SIG-M5 treated with dmso at 0.1 percent for 504 hours (cell line): ENCODE measurements at regions not wholly inside any gene's neighbourhood (a gene's known extent, or its start where the extent isn't known, plus 50 kb on each side); places are given as distances from the start of the nearest gene placed in this dataset.
"Not testable (repeated sequence)": the region's sequence is repeated elsewhere in the genome, so short reads cannot be mapped to it uniquely, and the experiment has no call there.

Experiments
- DNase-seq: peaks from one replicate; lab custom pipeline; 2025; ENCODE audit not compliant: unreplicated experiment; lab: John Stamatoyannopoulos, UW

GRCh38 chr1:106292130-106292529 is 764.3 kb upstream of the PRMT6 start:
- DNase-seq = no peak

GRCh38 chr1:106296431-106296830 is 760.0 kb upstream of the PRMT6 start:
- no peak for DNase-seq

GRCh38 chr1:106304106-106304505 is 752.4 kb upstream of the PRMT6 start:
- no peak for DNase-seq

- DNase-seq = no peak
Observed at GRCh38 chr1:106319612-106320011, 736.9 kb upstream of the PRMT6 start.

GRCh38 chr1:106325600-106325999 is 730.9 kb upstream of the PRMT6 start:
- DNase-seq = no peak

GRCh38 chr1:106344494-106344893 is 712.0 kb upstream of the PRMT6 start:
- DNase-seq = peak; percentile 16

GRCh38 chr1:106360252-106360651 is 696.2 kb upstream of the PRMT6 start:
- peak; percentile 52 for DNase-seq

GRCh38 chr1:106366627-106367319 is 689.7 kb upstream of the PRMT6 start:
- no peak for DNase-seq

GRCh38 chr1:106378261-106378660 is 678.2 kb upstream of the PRMT6 start:
- no peak for DNase-seq

- DNase-seq = no peak
Observed at GRCh38 chr1:106380772-106381171, 675.7 kb upstream of the PRMT6 start.

GRCh38 chr1:106389160-106389559 is 667.3 kb upstream of the PRMT6 start:
- not testable (repeated sequence) for DNase-seq

- no peak for DNase-seq
Observed at GRCh38 chr1:106393046-106393445, 663.4 kb upstream of the PRMT6 start.

- no peak for DNase-seq
Observed at GRCh38 chr1:106396020-106396419, 660.5 kb upstream of the PRMT6 start.

GRCh38 chr1:106398391-106398790 is 658.1 kb upstream of the PRMT6 start:
- no peak for DNase-seq

GRCh38 chr1:106406114-106406513 is 650.4 kb upstream of the PRMT6 start:
- no peak for DNase-seq

- not testable (repeated sequence) for DNase-seq
Observed at GRCh38 chr1:106412321-106412720, 644.2 kb upstream of the PRMT6 start.

- DNase-seq = no peak
Observed at GRCh38 chr1:106435269-106435668, 621.2 kb upstream of the PRMT6 start.

- no peak for DNase-seq
Observed at GRCh38 chr1:106439475-106439874, 617.0 kb upstream of the PRMT6 start.

- no peak for DNase-seq
Observed at GRCh38 chr1:106447466-106447865, 609.0 kb upstream of the PRMT6 start.

- DNase-seq = no peak
Observed at GRCh38 chr1:106456832-106457231, 599.6 kb upstream of the PRMT6 start.

- DNase-seq = no peak
Observed at GRCh38 chr1:106457368-106457767, 599.1 kb upstream of the PRMT6 start.

GRCh38 chr1:106458866-106459265 is 597.6 kb upstream of the PRMT6 start:
- no peak for DNase-seq

- no peak for DNase-seq
Observed at GRCh38 chr1:106459418-106459817, 597.1 kb upstream of the PRMT6 start.
